ENCODE measurements at regions not wholly inside any gene's neighbourhood (a gene's known extent, or its start where the extent isn't known, plus 50 kb on each side); places are given as distances from the start of the nearest gene placed in this dataset.

GRCh38 chr2:216942016-216942415 is 82.2 kb upstream of the TNP1 start:
- Histone ChIP-seq H2BK5ac (ENCODE audit: low read length) (no peak overlapping the region), H3K4me2 (ENCODE audit: insufficient read depth, low read length, poor library complexity, severe bottlenecking) (no peak overlapping the region), H2AFZ (ENCODE audit: low read length) (no peak overlapping the region), H2BK15ac (ENCODE audit: low read length) (no peak overlapping the region), H3K18ac (ENCODE audit: low read length) (no peak overlapping the region), H3K4ac (ENCODE audit: low read length) (no peak overlapping the region), H2BK120ac (ENCODE audit: low read depth, low read length) (no peak overlapping the region), H3K23ac (ENCODE audit: low read depth, low read length, poor library complexity) (no peak overlapping the region), H4K91ac (ENCODE audit: low read depth, low read length, poor library complexity) (no peak overlapping the region), H3K4me3 (ENCODE audit: low read length in 2 of 2) (no peak overlapping the region), H2BK12ac (ENCODE audit: low read length) (no peak overlapping the region), H3K9me3 (replicated peaks in 1 of 2; ENCODE audit: control insufficient read depth in 2 of 2, insufficient read depth in 1 of 2, low read depth in 1 of 2, low read length in 2 of 2) (no peaks in the 10 kb centered on the region), H3K27me3 (ENCODE audit: control insufficient read depth in 3 of 3, insufficient read depth in 3 of 3, low read depth in 1 of 3, low read length in 3 of 3) (no peaks in the 10 kb centered on the region), H3K79me1 (ENCODE audit: low read depth, low read length) (no peaks in the 10 kb centered on the region), H4K8ac (ENCODE audit: low read depth, low read length) (no peak overlapping the region), H2AK5ac (ENCODE audit: low read depth, low read length) (no peak overlapping the region), H3K27ac (replicated peaks; ENCODE audit: low read length) (no peak overlapping the region), H3K36me3 (replicated peaks in 1 of 2; ENCODE audit: control insufficient read depth in 2 of 2, insufficient read depth in 2 of 2, low read length in 2 of 2) (no peaks in the 10 kb centered on the region), H3K9ac (ENCODE audit: low read depth, low read length, poor library complexity) (no peak overlapping the region), H3K14ac (ENCODE audit: low read length) (no peak overlapping the region), H3K4me1 (ENCODE audit: control insufficient read depth in 2 of 2, insufficient read depth in 1 of 2, low read depth in 1 of 2, low read length in 2 of 2) (peaks cover 0 to 2% of the 10 kb centered on the region in 2 donors)
- no peak for DNase-seq (ENCODE audit: low spot score)
- no CpG with 5 or more reads among the region's 5 CpGs for whole genome bisulfite sequencing, 2 donors (ENCODE audit: extremely low coverage in 2 of 2, insufficient read length in 2 of 2, insufficient replicate concordance in 1 of 2)

DNA sequence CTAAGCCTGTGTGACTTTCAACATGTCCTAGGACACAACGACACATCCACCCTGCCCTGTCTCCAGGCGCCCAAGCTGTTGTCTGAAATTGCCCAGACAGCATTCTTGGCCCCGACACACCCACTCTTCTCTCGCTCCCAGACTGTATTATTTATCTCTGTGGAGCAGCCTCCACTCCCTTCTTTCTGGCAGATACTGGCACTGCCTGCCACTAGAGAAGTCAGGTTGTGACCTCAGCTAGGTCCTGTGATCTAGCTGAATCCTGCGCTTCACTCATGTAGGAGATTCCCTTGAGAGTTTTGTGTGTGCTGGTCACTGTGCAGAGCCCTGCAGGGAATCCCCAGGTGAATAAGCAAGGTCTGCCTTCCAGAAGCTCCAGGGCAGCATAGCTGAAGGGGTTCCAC is 77.1 kb upstream of the TNP1 start:
- H3K4ac ChIP-seq (ENCODE audit: low read length) = no peak overlapping the region
- H3K4me3 ChIP-seq (ENCODE audit: low read length in 2 of 2) = no peak overlapping the region
- H2BK120ac ChIP-seq (ENCODE audit: low read depth, low read length) = no peak overlapping the region
- H3K14ac ChIP-seq (ENCODE audit: low read length) = no peak overlapping the region
- no peaks in the 10 kb centered on the region for H3K9me3 ChIP-seq (replicated peaks in 1 of 2; ENCODE audit: control insufficient read depth in 2 of 2, insufficient read depth in 1 of 2, low read depth in 1 of 2, low read length in 2 of 2)
- no peak overlapping the region for H2BK15ac ChIP-seq (ENCODE audit: low read length)
- no peak overlapping the region for H3K23ac ChIP-seq (ENCODE audit: low read depth, low read length, poor library complexity)
- no peak overlapping the region for H3K18ac ChIP-seq (ENCODE audit: low read length)
- H2AFZ ChIP-seq (ENCODE audit: low read length) = peak overlapping the region; percentile 14
- H4K91ac ChIP-seq (ENCODE audit: low read depth, low read length, poor library complexity) = no peak overlapping the region
- no peak overlapping the region for H3K9ac ChIP-seq (ENCODE audit: low read depth, low read length, poor library complexity)
- H2BK12ac ChIP-seq (ENCODE audit: low read length) = no peak overlapping the region
- H4K8ac ChIP-seq (ENCODE audit: low read depth, low read length) = no peak overlapping the region
- no CpG with 5 or more reads among the region's 5 CpGs for WGBS, 2 donors (ENCODE audit: extremely low coverage in 2 of 2, insufficient read length in 2 of 2, insufficient replicate concordance in 1 of 2)
- DNase-seq (ENCODE audit: low spot score) = no peak
- no peaks in the 10 kb centered on the region for H3K36me3 ChIP-seq (replicated peaks in 1 of 2; ENCODE audit: control insufficient read depth in 2 of 2, insufficient read depth in 2 of 2, low read length in 2 of 2)
- H2BK5ac ChIP-seq (ENCODE audit: low read length) = no peak overlapping the region
- no peak overlapping the region for H2AK5ac ChIP-seq (ENCODE audit: low read depth, low read length)
- H3K4me2 ChIP-seq (ENCODE audit: insufficient read depth, low read length, poor library complexity, severe bottlenecking) = no peak overlapping the region
- no peak overlapping the region for H3K27ac ChIP-seq (replicated peaks; ENCODE audit: low read length)
- no peaks in the 10 kb centered on the region for H3K27me3 ChIP-seq (ENCODE audit: control insufficient read depth in 3 of 3, insufficient read depth in 3 of 3, low read depth in 1 of 3, low read length in 3 of 3)
- peaks cover 8 to 9% of the 10 kb centered on the region in 2 donors for H3K4me1 ChIP-seq (ENCODE audit: control insufficient read depth in 2 of 2, insufficient read depth in 1 of 2, low read depth in 1 of 2, low read length in 2 of 2)
- no peaks in the 10 kb centered on the region for H3K79me1 ChIP-seq (ENCODE audit: low read depth, low read length)

GRCh38 chr2:216934623-216935022 is 74.8 kb upstream of the TNP1 start:
- no peak overlapping the region for H3K4ac ChIP-seq (ENCODE audit: low read length)
- H3K27ac ChIP-seq (replicated peaks; ENCODE audit: low read length) = no peak overlapping the region
- no peak overlapping the region for H4K8ac ChIP-seq (ENCODE audit: low read depth, low read length)
- no peak overlapping the region for H3K9ac ChIP-seq (ENCODE audit: low read depth, low read length, poor library complexity)
- H3K4me1 ChIP-seq (ENCODE audit: control insufficient read depth in 2 of 2, insufficient read depth in 1 of 2, low read depth in 1 of 2, low read length in 2 of 2) = peaks cover 8 to 10% of the 10 kb centered on the region in 2 donors
- no peak overlapping the region for H3K23ac ChIP-seq (ENCODE audit: low read depth, low read length, poor library complexity)
- no peak overlapping the region for H2BK15ac ChIP-seq (ENCODE audit: low read length)
- no peak overlapping the region for H3K4me3 ChIP-seq (ENCODE audit: low read length in 2 of 2)
- no CpG with 5 or more reads among the region's 3 CpGs for WGBS, 2 donors (ENCODE audit: extremely low coverage in 2 of 2, insufficient read length in 2 of 2, insufficient replicate concordance in 1 of 2)
- H2AFZ ChIP-seq (ENCODE audit: low read length) = peak overlapping the region; percentile 61
- no peaks in the 10 kb centered on the region for H3K36me3 ChIP-seq (replicated peaks in 1 of 2; ENCODE audit: control insufficient read depth in 2 of 2, insufficient read depth in 2 of 2, low read length in 2 of 2)
- no peak for DNase-seq (ENCODE audit: low spot score)
- no peaks in the 10 kb centered on the region for H3K27me3 ChIP-seq (ENCODE audit: control insufficient read depth in 3 of 3, insufficient read depth in 3 of 3, low read depth in 1 of 3, low read length in 3 of 3)
- H2BK5ac ChIP-seq (ENCODE audit: low read length) = no peak overlapping the region
- no peak overlapping the region for H2AK5ac ChIP-seq (ENCODE audit: low read depth, low read length)
- no peak overlapping the region for H3K18ac ChIP-seq (ENCODE audit: low read length)
- H3K4me2 ChIP-seq (ENCODE audit: insufficient read depth, low read length, poor library complexity, severe bottlenecking) = no peak overlapping the region
- no peaks in the 10 kb centered on the region for H3K79me1 ChIP-seq (ENCODE audit: low read depth, low read length)
- no peak overlapping the region for H2BK120ac ChIP-seq (ENCODE audit: low read depth, low read length)
- H4K91ac ChIP-seq (ENCODE audit: low read depth, low read length, poor library complexity) = no peak overlapping the region
- H3K9me3 ChIP-seq (replicated peaks in 1 of 2; ENCODE audit: control insufficient read depth in 2 of 2, insufficient read depth in 1 of 2, low read depth in 1 of 2, low read length in 2 of 2) = no peaks in the 10 kb centered on the region
- H2BK12ac ChIP-seq (ENCODE audit: low read length) = no peak overlapping the region
- no peak overlapping the region for H3K14ac ChIP-seq (ENCODE audit: low read length)

GRCh38 chr2:216934151-216934550 is 74.3 kb upstream of the TNP1 start:
- Histone ChIP-seq H2BK15ac (ENCODE audit: low read length) (no peak overlapping the region), H3K14ac (ENCODE audit: low read length) (no peak overlapping the region), H3K4ac (ENCODE audit: low read length) (no peak overlapping the region), H4K91ac (ENCODE audit: low read depth, low read length, poor library complexity) (no peak overlapping the region), H2BK5ac (ENCODE audit: low read length) (no peak overlapping the region), H3K4me1 (ENCODE audit: control insufficient read depth in 2 of 2, insufficient read depth in 1 of 2, low read depth in 1 of 2, low read length in 2 of 2) (peaks cover 8 to 10% of the 10 kb centered on the region in 2 donors), H3K27ac (replicated peaks; ENCODE audit: low read length) (no peak overlapping the region), H4K8ac (ENCODE audit: low read depth, low read length) (no peak overlapping the region), H3K27me3 (ENCODE audit: control insufficient read depth in 3 of 3, insufficient read depth in 3 of 3, low read depth in 1 of 3, low read length in 3 of 3) (no peaks in the 10 kb centered on the region), H3K4me2 (ENCODE audit: insufficient read depth, low read length, poor library complexity, severe bottlenecking) (no peak overlapping the region), H3K4me3 (ENCODE audit: low read length in 2 of 2) (no peak overlapping the region), H3K79me1 (ENCODE audit: low read depth, low read length) (no peaks in the 10 kb centered on the region), H3K36me3 (replicated peaks in 1 of 2; ENCODE audit: control insufficient read depth in 2 of 2, insufficient read depth in 2 of 2, low read length in 2 of 2) (no peaks in the 10 kb centered on the region), H2AFZ (ENCODE audit: low read length) (peak overlapping the region; percentile 61), H3K9me3 (replicated peaks in 1 of 2; ENCODE audit: control insufficient read depth in 2 of 2, insufficient read depth in 1 of 2, low read depth in 1 of 2, low read length in 2 of 2) (no peaks in the 10 kb centered on the region), H2AK5ac (ENCODE audit: low read depth, low read length) (no peak overlapping the region), H2BK12ac (ENCODE audit: low read length) (peak overlapping the region; percentile 18), H3K23ac (ENCODE audit: low read depth, low read length, poor library complexity) (no peak overlapping the region), H3K9ac (ENCODE audit: low read depth, low read length, poor library complexity) (no peak overlapping the region), H2BK120ac (ENCODE audit: low read depth, low read length) (no peak overlapping the region), H3K18ac (ENCODE audit: low read length) (peak overlapping the region; percentile 9)
- no CpG with 5 or more reads among the region's 7 CpGs for WGBS, 2 donors (ENCODE audit: extremely low coverage in 2 of 2, insufficient read length in 2 of 2, insufficient replicate concordance in 1 of 2)
- DNase-seq (ENCODE audit: low spot score) = no peak

Measured in neuronal stem cell (in vitro differentiated cells).